Stimulated activated CD8-positive, alpha-beta memory T cell treated with anti-CD3 and anti-CD28 coated beads, Interleukin-12 subunit alpha, Interleukin-12 subunit beta, amount 100 ng/mL, for 4 hours (primary cell): ENCODE measurements at regions not wholly inside any gene's neighbourhood (a gene's known extent, or its start where the extent isn't known, plus 50 kb on each side); places are given as distances from the start of the nearest gene placed in this dataset.
"Not testable (repeated sequence)": the region's sequence is repeated elsewhere in the genome, so short reads cannot be mapped to it uniquely, and the experiment has no call there.

Source experiments
- DNase-seq: peaks from one replicate; pipeline ENCODE4 v3.0.0-alpha.2; 2020; ENCODE audit warnings: low read depth

GRCh38 chr7:4438723-4439245, 243.3 kb upstream of the FOXK1 start:
- no peak for DNase-seq

GRCh38 chr7:4439444-4439843, 242.7 kb upstream of the FOXK1 start:
- DNase-seq = no peak

GRCh38 chr7:4444106-4444505, 238.0 kb upstream of the FOXK1 start:
- DNase-seq = no peak

DNA sequence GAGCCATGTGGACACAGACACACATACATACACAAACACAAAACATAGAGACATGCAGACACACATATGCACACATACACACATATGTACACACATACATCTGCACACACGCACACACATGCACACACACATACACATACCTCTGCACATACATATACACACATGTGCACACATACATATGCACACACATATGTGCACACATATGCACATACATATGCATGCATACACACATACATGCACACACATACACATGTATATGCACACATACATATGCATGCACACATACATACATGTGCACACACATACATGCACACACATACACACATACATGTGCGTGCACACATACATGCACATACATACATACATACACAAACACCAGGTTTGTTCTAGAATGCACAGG, 236.3 kb upstream of the FOXK1 start:
- DNase-seq = no peak

GRCh38 chr7:4449263-4449662, 232.8 kb upstream of the FOXK1 start:
- DNase-seq = no peak

GRCh38 chr7:4450483-4450882, 231.6 kb upstream of the FOXK1 start:
- DNase-seq = no peak

DNA sequence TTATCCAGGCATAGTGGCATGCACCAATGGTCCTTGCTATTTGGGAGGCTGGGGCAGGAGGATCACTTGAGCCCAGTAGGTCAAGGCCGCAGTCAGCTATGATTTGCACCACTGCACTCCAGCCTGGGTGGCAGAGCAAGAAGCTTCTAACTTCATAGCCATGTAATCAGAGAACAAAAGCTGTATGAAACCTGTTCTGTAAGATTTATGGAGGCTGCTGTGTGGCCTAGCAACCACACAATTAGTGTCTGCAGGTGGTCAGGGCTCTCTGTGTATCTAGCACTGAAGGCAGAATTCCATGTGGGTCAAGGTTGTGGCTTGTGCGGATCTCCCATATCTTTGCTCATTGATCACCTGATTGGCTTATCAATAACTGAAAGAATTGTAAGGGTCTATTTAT, 221.5 kb upstream of the FOXK1 start:
- no peak for DNase-seq

DNA sequence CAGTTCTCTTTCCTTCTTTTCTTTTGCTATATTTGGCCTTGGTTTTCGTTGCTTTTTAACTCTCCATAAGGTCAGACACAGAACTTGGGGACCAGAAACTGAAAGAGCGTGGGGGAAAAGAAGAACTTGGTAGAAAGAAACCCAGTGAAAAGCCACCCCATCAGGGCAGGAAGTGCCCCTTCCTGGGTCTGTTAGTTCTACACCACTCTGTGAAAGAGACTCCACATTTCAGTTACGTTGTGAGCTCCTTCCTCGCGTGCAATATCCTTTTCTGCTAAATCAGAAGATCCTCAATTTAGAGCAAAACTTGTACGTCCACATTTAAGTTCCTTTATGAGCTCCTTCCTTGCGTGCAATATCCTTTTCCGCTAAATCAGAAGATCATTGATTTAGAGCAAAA, 220.6 kb upstream of the FOXK1 start:
- no peak for DNase-seq

- no peak for DNase-seq
These were observed 213.6 kb upstream of the FOXK1 start for GRCh38 chr7:4468320-4469102.

DNA sequence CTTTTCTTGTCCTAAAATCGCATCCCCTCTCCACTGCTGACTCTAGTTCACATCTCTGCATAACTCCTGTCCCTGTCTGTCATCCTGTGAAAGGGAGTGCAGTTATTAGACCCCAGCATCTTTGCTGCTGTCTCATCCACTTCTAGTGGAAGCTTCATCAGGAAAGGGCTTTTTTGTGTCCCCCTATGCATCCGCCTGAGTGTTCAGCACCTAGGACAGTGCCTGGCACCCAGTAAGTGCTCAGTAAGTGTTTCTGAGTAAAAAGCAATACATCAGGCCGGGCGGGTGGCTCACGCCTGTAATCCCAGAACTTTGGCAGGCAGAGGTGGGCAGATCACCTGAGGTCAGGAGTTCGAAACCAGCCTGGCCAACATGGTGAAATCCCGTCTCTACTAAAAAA, 211.8 kb upstream of the FOXK1 start:
- no peak for DNase-seq

GRCh38 chr7:4472728-4473127, 209.4 kb upstream of the FOXK1 start:
- DNase-seq = no peak

- DNase-seq = no peak
These were observed 202.6 kb upstream of the FOXK1 start for GRCh38 chr7:4479367-4480039.

DNA sequence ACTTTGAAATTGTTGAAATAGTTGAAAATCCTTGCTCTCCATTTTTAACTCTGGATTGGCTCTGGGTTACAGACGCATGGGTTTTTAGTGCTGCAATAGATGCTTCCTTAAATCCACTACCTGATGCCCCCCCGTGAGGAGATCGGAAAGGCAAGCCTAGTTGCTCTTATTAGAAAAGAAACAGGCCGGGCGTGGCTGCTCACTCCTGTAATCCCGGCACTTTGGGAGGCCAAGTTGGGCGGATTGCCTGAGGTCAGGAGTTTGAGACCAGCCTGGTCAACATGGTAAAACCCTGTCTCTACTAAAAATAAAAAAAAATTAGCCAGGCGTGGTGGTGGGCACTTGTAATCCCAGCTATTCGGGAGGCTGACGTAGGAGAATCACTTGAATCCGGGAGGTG, 202.0 kb upstream of the FOXK1 start:
- DNase-seq = not testable (repeated sequence)

DNA sequence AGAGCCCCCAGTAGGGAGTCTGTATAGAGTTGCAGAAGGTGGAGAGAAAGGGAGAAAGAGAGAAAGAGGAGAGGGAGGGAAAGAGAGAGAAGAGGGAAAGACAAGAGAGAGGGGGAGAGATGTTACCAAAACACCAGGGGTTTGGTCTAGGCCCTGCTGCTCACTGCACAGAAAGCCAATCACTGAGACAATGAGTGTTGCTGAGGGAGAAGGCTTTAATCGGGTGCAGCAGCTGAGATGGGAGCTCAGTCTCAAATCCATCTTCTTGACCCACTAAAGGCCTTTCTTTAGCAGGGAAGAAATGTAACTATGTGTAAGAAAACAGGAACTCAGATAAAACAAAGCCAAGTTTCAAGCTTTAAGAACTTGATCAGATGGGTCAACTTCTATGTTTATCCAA, 198.2 kb upstream of the FOXK1 start:
- no peak for DNase-seq

GRCh38 chr7:4484545-4484944, 197.6 kb upstream of the FOXK1 start:
- no peak for DNase-seq

GRCh38 chr7:4486907-4487306, 195.2 kb upstream of the FOXK1 start:
- DNase-seq = no peak

GRCh38 chr7:4496911-4497310, 185.2 kb upstream of the FOXK1 start:
- not testable (repeated sequence) for DNase-seq

GRCh38 chr7:4500812-4501211, 181.3 kb upstream of the FOXK1 start:
- no peak for DNase-seq

- not testable (repeated sequence) for DNase-seq
These were observed 174.2 kb upstream of the FOXK1 start for GRCh38 chr7:4507886-4508285.

- no peak for DNase-seq
These were observed 168.6 kb upstream of the FOXK1 start for GRCh38 chr7:4513450-4513849.

DNA sequence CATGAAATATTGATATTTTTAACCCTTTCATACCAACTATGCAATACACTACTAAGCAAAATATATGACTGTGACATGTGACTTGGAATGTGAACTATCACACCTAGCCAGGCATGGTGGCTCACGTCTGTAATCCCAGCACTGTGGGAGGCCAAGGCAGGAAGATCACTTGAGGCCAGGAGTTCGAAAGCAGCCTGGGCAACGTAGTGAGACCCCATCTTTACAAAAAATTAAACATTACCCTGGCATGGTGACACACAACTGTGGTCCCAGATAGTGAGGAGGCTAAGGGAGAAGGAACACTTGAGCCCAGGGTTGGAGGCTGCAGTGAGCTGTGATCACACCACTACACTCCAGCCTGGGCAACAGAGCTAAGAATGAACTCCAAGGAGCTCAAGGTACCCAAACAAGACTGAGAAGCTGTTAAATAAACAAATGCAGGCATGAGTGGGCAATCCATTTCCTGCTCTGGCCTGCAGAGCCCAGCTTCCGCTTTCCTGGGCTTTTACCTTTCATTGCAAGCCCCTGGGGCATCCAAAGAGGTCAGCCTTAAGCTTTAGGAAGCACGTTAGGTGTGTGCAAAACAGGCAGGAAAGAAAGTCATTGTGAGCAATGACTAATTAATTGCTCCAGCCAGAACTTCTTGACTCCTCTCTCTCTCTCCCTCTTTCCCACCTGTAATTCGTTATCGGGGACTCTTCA, 162.1 kb upstream of the FOXK1 start:
- no peak for DNase-seq

DNA sequence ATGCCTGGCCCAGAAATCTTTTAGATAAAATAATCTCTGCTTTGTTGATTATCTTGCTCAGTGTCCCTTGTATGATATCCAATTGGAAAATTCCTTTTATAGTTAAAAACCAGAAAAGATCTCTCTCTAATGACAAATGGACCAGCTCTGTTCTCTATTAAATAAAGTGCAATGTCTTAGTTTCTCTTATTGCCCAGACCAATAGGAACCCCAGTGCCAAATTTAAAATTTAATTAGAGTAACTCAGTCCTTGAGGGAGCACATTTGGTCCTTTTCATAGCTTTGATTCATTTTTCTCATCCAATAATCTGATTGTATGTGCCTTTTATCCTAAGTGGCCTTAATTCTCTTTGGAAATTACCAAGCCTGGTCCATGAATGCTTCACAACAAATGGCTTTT, 158.9 kb upstream of the FOXK1 start:
- no peak for DNase-seq

GRCh38 chr7:4523873-4524272, 158.2 kb upstream of the FOXK1 start:
- DNase-seq = no peak
